Activated naive CD4-positive, alpha-beta T cell treated with anti-CD3 and anti-CD28 coated beads, Interleukin-2, amount 50 U/mL, for 24 hours (primary cell): ENCODE measurements at regions not wholly inside any gene's neighbourhood (a gene's known extent, or its start where the extent isn't known, plus 50 kb on each side); places are given as distances from the start of the nearest gene placed in this dataset.
"Not testable (repeated sequence)": the region's sequence is repeated elsewhere in the genome, so short reads cannot be mapped to it uniquely, and the experiment has no call there.

Source experiments
- H3K27ac Mint-ChIP-seq: one replicate; pipeline ENCODE4 v1.8.0; 2021; ENCODE audit warnings: mild to moderate bottlenecking, mixed read lengths
- H3K27me3 Mint-ChIP-seq: one replicate; pipeline ENCODE4 v1.8.0; 2021; ENCODE audit warnings: mixed read lengths
- H3K36me3 Mint-ChIP-seq: one replicate; pipeline ENCODE4 v1.8.0; 2021; ENCODE audit warnings: mixed read lengths
- H3K4me1 Mint-ChIP-seq: one replicate; pipeline ENCODE4 v1.8.0; 2021; ENCODE audit warnings: mixed read lengths
- H3K4me3 Mint-ChIP-seq: one replicate; pipeline ENCODE4 v1.8.0; 2021; ENCODE audit warnings: mild to moderate bottlenecking, mixed read lengths
- H3K9me3 Mint-ChIP-seq: one replicate; pipeline ENCODE4 v1.8.0; 2021; ENCODE audit warnings: mixed read lengths

- H3K4me3 Mint-ChIP-seq = no peak overlapping the region
- H3K27me3 Mint-ChIP-seq = peaks cover 3% of the 10 kb centered on the region
- no peaks in the 10 kb centered on the region for H3K4me1 Mint-ChIP-seq
- peaks cover 13% of the 10 kb centered on the region for H3K9me3 Mint-ChIP-seq
- peaks cover 4% of the 10 kb centered on the region for H3K36me3 Mint-ChIP-seq
- H3K27ac Mint-ChIP-seq = no peak overlapping the region
Measured at GRCh38 chr10:131363416-131363815, 51.9 kb upstream of the TCERG1L start.

GRCh38 chr10:131371571-131371970 lies 60.0 kb upstream of the TCERG1L start:
- no peak overlapping the region for H3K4me3 Mint-ChIP-seq
- H3K9me3 Mint-ChIP-seq = peaks cover 20% of the 10 kb centered on the region
- H3K36me3 Mint-ChIP-seq = peaks cover 4% of the 10 kb centered on the region
- peaks cover 2% of the 10 kb centered on the region for H3K27me3 Mint-ChIP-seq
- no peaks in the 10 kb centered on the region for H3K4me1 Mint-ChIP-seq
- no peak overlapping the region for H3K27ac Mint-ChIP-seq

- Mint-ChIP-seq H3K27ac (no peak overlapping the region), H3K9me3 (peaks cover under 1% of the 10 kb centered on the region), H3K27me3 (peaks cover 4% of the 10 kb centered on the region), H3K36me3 (no peaks in the 10 kb centered on the region), H3K4me3 (no peak overlapping the region), H3K4me1 (no peaks in the 10 kb centered on the region)
Measured at GRCh38 chr10:131381576-131381975, 70.1 kb upstream of the TCERG1L start.

- H3K27ac Mint-ChIP-seq, H3K36me3 Mint-ChIP-seq, H3K27me3 Mint-ChIP-seq, H3K4me1 Mint-ChIP-seq, H3K9me3 Mint-ChIP-seq, H3K4me3 Mint-ChIP-seq: not testable (repeated sequence)
Measured at GRCh38 chr10:131385161-131385872, 73.8 kb upstream of the TCERG1L start.

GRCh38 chr10:131387018-131387529 lies 75.6 kb upstream of the TCERG1L start:
- Mint-ChIP-seq H3K4me1 (no peaks in the 10 kb centered on the region), H3K9me3 (no peaks in the 10 kb centered on the region), H3K36me3 (no peaks in the 10 kb centered on the region), H3K27me3 (peaks cover 4% of the 10 kb centered on the region), H3K27ac (no peak overlapping the region), H3K4me3 (no peak overlapping the region)

GRCh38 chr10:131391936-131392335 lies 80.4 kb upstream of the TCERG1L start:
- Mint-ChIP-seq H3K9me3 (no peaks in the 10 kb centered on the region), H3K4me3 (no peak overlapping the region), H3K27me3 (peaks cover 3% of the 10 kb centered on the region), H3K4me1 (no peaks in the 10 kb centered on the region), H3K36me3 (no peaks in the 10 kb centered on the region), H3K27ac (no peak overlapping the region)

GRCh38 chr10:131396121-131397050 lies 84.9 kb upstream of the TCERG1L start:
- Mint-ChIP-seq H3K4me3 (no peak overlapping the region), H3K27me3 (no peaks in the 10 kb centered on the region), H3K4me1 (no peaks in the 10 kb centered on the region), H3K36me3 (no peaks in the 10 kb centered on the region), H3K27ac (no peak overlapping the region), H3K9me3 (no peaks in the 10 kb centered on the region)

- Mint-ChIP-seq H3K36me3 (no peaks in the 10 kb centered on the region), H3K9me3 (no peaks in the 10 kb centered on the region), H3K4me3 (no peak overlapping the region), H3K27ac (no peak overlapping the region), H3K27me3 (no peaks in the 10 kb centered on the region), H3K4me1 (no peaks in the 10 kb centered on the region)
Measured at GRCh38 chr10:131398166-131398565, 86.6 kb upstream of the TCERG1L start.

- Mint-ChIP-seq H3K9me3 (no peaks in the 10 kb centered on the region), H3K4me3 (no peak overlapping the region), H3K27ac (no peak overlapping the region), H3K36me3 (no peaks in the 10 kb centered on the region), H3K27me3 (no peaks in the 10 kb centered on the region), H3K4me1 (no peaks in the 10 kb centered on the region)
Measured at GRCh38 chr10:131399981-131400380, 88.5 kb upstream of the TCERG1L start.

GRCh38 chr10:131400513-131400912 lies 89.0 kb upstream of the TCERG1L start:
- Mint-ChIP-seq H3K4me3 (no peak overlapping the region), H3K9me3 (no peaks in the 10 kb centered on the region)

GRCh38 chr10:131402771-131403650 lies 91.5 kb upstream of the TCERG1L start:
- H3K9me3 Mint-ChIP-seq = no peaks in the 10 kb centered on the region
- no peak overlapping the region for H3K4me3 Mint-ChIP-seq
- no peaks in the 10 kb centered on the region for H3K27me3 Mint-ChIP-seq
- H3K4me1 Mint-ChIP-seq = no peaks in the 10 kb centered on the region
- H3K36me3 Mint-ChIP-seq = no peaks in the 10 kb centered on the region
- H3K27ac Mint-ChIP-seq = no peak overlapping the region

More at GRCh38 chr10:131400513-131400912, 89.0 kb upstream of the TCERG1L start:
- no peaks in the 10 kb centered on the region for H3K27me3 Mint-ChIP-seq
- no peaks in the 10 kb centered on the region for H3K4me1 Mint-ChIP-seq
- no peaks in the 10 kb centered on the region for H3K36me3 Mint-ChIP-seq
- H3K27ac Mint-ChIP-seq = no peak overlapping the region

GRCh38 chr10:131403936-131404335 lies 92.4 kb upstream of the TCERG1L start:
- no peaks in the 10 kb centered on the region for H3K27me3 Mint-ChIP-seq
- no peaks in the 10 kb centered on the region for H3K36me3 Mint-ChIP-seq
- H3K9me3 Mint-ChIP-seq = no peaks in the 10 kb centered on the region
- H3K4me1 Mint-ChIP-seq = no peaks in the 10 kb centered on the region
- H3K4me3 Mint-ChIP-seq = no peak overlapping the region
- H3K27ac Mint-ChIP-seq = no peak overlapping the region

- no peaks in the 10 kb centered on the region for H3K4me1 Mint-ChIP-seq
- H3K27me3 Mint-ChIP-seq = no peaks in the 10 kb centered on the region
Measured at GRCh38 chr10:131404886-131405285, 93.4 kb upstream of the TCERG1L start.

GRCh38 chr10:131406676-131407392 lies 95.3 kb upstream of the TCERG1L start:
- no peaks in the 10 kb centered on the region for H3K9me3 Mint-ChIP-seq
- H3K36me3 Mint-ChIP-seq = no peaks in the 10 kb centered on the region
- no peak overlapping the region for H3K4me3 Mint-ChIP-seq
- H3K27ac Mint-ChIP-seq = no peak overlapping the region
- peaks cover 2% of the 10 kb centered on the region for H3K27me3 Mint-ChIP-seq
- no peaks in the 10 kb centered on the region for H3K4me1 Mint-ChIP-seq

More at GRCh38 chr10:131404886-131405285, 93.4 kb upstream of the TCERG1L start:
- Mint-ChIP-seq H3K4me3 (no peak overlapping the region), H3K9me3 (no peaks in the 10 kb centered on the region), H3K36me3 (no peaks in the 10 kb centered on the region), H3K27ac (no peak overlapping the region)

- Mint-ChIP-seq H3K36me3 (no peaks in the 10 kb centered on the region), H3K27me3 (no peaks in the 10 kb centered on the region), H3K4me3 (no peak overlapping the region), H3K9me3 (no peaks in the 10 kb centered on the region), H3K4me1 (no peaks in the 10 kb centered on the region), H3K27ac (no peak overlapping the region)
Measured at GRCh38 chr10:131418681-131419080, 107.2 kb upstream of the TCERG1L start.
